ENCODE measurements at regions not wholly inside any gene's neighbourhood (a gene's known extent, or its start where the extent isn't known, plus 50 kb on each side); places are given as distances from the start of the nearest gene placed in this dataset.

- peak overlapping the region; percentile 76; the same call in 1 of the 2 replicates for H3K27ac ChIP-seq (ENCODE audit: low read depth, low read length)
- H3K27me3 ChIP-seq (ENCODE audit: insufficient read depth, low read length), result no peaks in the 10 kb centered on the region
- no peak overlapping the region for H3K4me3 ChIP-seq (replicated peaks in 1 of 2; ENCODE audit: low read depth in 1 of 2, low read length in 2 of 2)
- TF ChIP-seq ZFX (IDR thresholded peaks at IDR 0.05) (no peak), ZNF274 (IDR thresholded peaks at IDR 0.05; ENCODE audit: low read depth, low read length) (no peak), SIN3A (IDR thresholded peaks at IDR 0.05; ENCODE audit: low read depth) (no peak), ELF1 (IDR thresholded peaks at IDR 0.05; ENCODE audit: borderline replicate concordance, low read depth) (no peak), FOSL1 (IDR thresholded peaks at IDR 0.05; ENCODE audit: low read depth) (no peak), YY1 (IDR thresholded peaks at IDR 0.05; ENCODE audit: extremely low read depth, insufficient replicate concordance, low read depth, low read length) (no peak)
- H3K9me2 ChIP-seq (ENCODE audit: insufficient read depth), result no peaks in the 10 kb centered on the region
- no peak overlapping the region for H2AFZ ChIP-seq (ENCODE audit: low read depth, low read length, poor library complexity, severe bottlenecking)
- H3K4me1 ChIP-seq (ENCODE audit: control insufficient read depth in 1 of 2, insufficient read depth in 2 of 2, low read length in 2 of 2), result peaks cover 77 to 99% of the 10 kb centered on the region in 2 experiments
- H3K36me3 ChIP-seq (ENCODE audit: control insufficient read depth in 1 of 2, insufficient read depth in 2 of 2, low read length in 2 of 2), result no peaks in the 10 kb centered on the region
- peaks cover 5% of the 10 kb centered on the region; the same call in 1 of the 2 replicates for H3K79me2 ChIP-seq (ENCODE audit: insufficient read depth, low read length)
- ChIA-PET POLR2A (interaction anchor here (1.6 kb wide), 1 partner anchor 120 kb away, joined by 4 read pairs; no protein-coding TSS in a partner anchor), CTCF (no interaction called here), RAD21 (ENCODE audit: low non-redundant PET in 1 of 2, low total read pairs in 2 of 2, uncharacterized antibody in 2 of 2, unreplicated experiment in 2 of 2) (no interaction called here)
- H3K9ac ChIP-seq (ENCODE audit: low read length), result no peak overlapping the region
- H3K9me3 ChIP-seq (ENCODE audit: control insufficient read depth in 1 of 2, insufficient read depth in 1 of 2, low read depth in 1 of 2, low read length in 2 of 2), result no peaks in the 10 kb centered on the region
- no peaks in the 10 kb centered on the region for H4K20me1 ChIP-seq (ENCODE audit: insufficient read depth)
- intact Hi-C loops (cut with micrococcal nuclease), result no loop called here
- ATAC-seq (no peak), DNase-seq (ENCODE audit: low read depth, low spot score) (no peak)
- BruUV-seq (replicated peaks), result no TSS peak
- no peak overlapping the region for H3K4me2 ChIP-seq (ENCODE audit: low read length)
Measured at GRCh38 chr12:46435625-46436024, 63.1 kb upstream of the SLC38A2 start.

- DNase-seq (ENCODE audit: low read depth, low spot score) (no peak), ATAC-seq (no peak)
- ChIA-PET CTCF (no interaction called here), RAD21 (ENCODE audit: low non-redundant PET in 1 of 2, low total read pairs in 2 of 2, uncharacterized antibody in 2 of 2, unreplicated experiment in 2 of 2) (no interaction called here), POLR2A (interaction anchor here (1.6 kb wide), 1 partner anchor 121 kb away, joined by 4 read pairs; no protein-coding TSS in a partner anchor)
- no peaks in the 10 kb centered on the region for H3K9me3 ChIP-seq (ENCODE audit: control insufficient read depth in 1 of 2, insufficient read depth in 1 of 2, low read depth in 1 of 2, low read length in 2 of 2)
- intact Hi-C loops (cut with micrococcal nuclease), result no loop called here
- BruUV-seq (replicated peaks), result no TSS peak
- H4K20me1 ChIP-seq (ENCODE audit: insufficient read depth), result no peaks in the 10 kb centered on the region
- H2AFZ ChIP-seq (ENCODE audit: low read depth, low read length, poor library complexity, severe bottlenecking), result no peak overlapping the region
- H3K4me1 ChIP-seq (ENCODE audit: control insufficient read depth in 1 of 2, insufficient read depth in 2 of 2, low read length in 2 of 2), result peaks cover 75 to 99% of the 10 kb centered on the region in 2 experiments
- H3K36me3 ChIP-seq (ENCODE audit: control insufficient read depth in 1 of 2, insufficient read depth in 2 of 2, low read length in 2 of 2), result no peaks in the 10 kb centered on the region
- TF ChIP-seq JUND (IDR thresholded peaks at IDR 0.05), result no peak
- TF ChIP-seq EGR1 (IDR thresholded peaks at IDR 0.05; ENCODE audit: low read depth), result no peak
- no peak for TF ChIP-seq EZH2phosphoT487 (IDR thresholded peaks at IDR 0.05; ENCODE audit: borderline replicate concordance)
- H3K27me3 ChIP-seq (ENCODE audit: insufficient read depth, low read length), result no peaks in the 10 kb centered on the region
- peak overlapping the region; percentile 52; the same call in 1 of the 2 replicates for H3K9ac ChIP-seq (ENCODE audit: low read length)
- peak overlapping the region; percentile 71; the same call in 1 of the 2 replicates for H3K4me2 ChIP-seq (ENCODE audit: low read length)
- peaks cover 5% of the 10 kb centered on the region; the same call in 1 of the 2 replicates for H3K79me2 ChIP-seq (ENCODE audit: insufficient read depth, low read length)
- H3K9me2 ChIP-seq (ENCODE audit: insufficient read depth), result no peaks in the 10 kb centered on the region
- H3K27ac ChIP-seq (ENCODE audit: low read depth, low read length), result peak overlapping the region; percentile 76; the same call in 1 of the 2 replicates
- no peak overlapping the region for H3K4me3 ChIP-seq (replicated peaks in 1 of 2; ENCODE audit: low read depth in 1 of 2, low read length in 2 of 2)
Measured at GRCh38 chr12:46435029-46435428, 62.5 kb upstream of the SLC38A2 start.

Data from HCT116 (cell line).